ENCODE measurements at regions not wholly inside any gene's neighbourhood (a gene's known extent, or its start where the extent isn't known, plus 50 kb on each side); places are given as distances from the start of the nearest gene placed in this dataset.

- TF ChIP-seq CTCF (IDR thresholded peaks at IDR 0.05) (no peak), EP300 (IDR thresholded peaks at IDR 0.05) (no peak), POLR2AphosphoS5 (IDR thresholded peaks at IDR 0.05) (no peak)
Measured at GRCh38 chr13:30843548-30843947, 62.5 kb upstream of the MEDAG start.

Data from sigmoid colon (tissue), 4 donors.